ENCODE measurements at regions not wholly inside any gene's neighbourhood (a gene's known extent, or its start where the extent isn't known, plus 50 kb on each side); places are given as distances from the start of the nearest gene placed in this dataset.

- H3K27me3 Mint-ChIP-seq (ENCODE audit: low read depth) = no peaks in the 10 kb centered on the region
- DNase-seq (ENCODE audit: low spot score) = no peak
- CTCF ChIA-PET = no interaction called here
- POLR2A ChIA-PET = no interaction called here
- no peak overlapping the region for H3K27ac Mint-ChIP-seq
- TF ChIP-seq TCF7 (CRISPR knock-in tag; IDR thresholded peaks at IDR 0.05; ENCODE audit: low read depth) (no peak), E2F4 (CRISPR knock-in tag; IDR thresholded peaks at IDR 0.05; ENCODE audit: borderline replicate concordance, low read depth) (no peak), GABPB1 (CRISPR knock-in tag; IDR thresholded peaks at IDR 0.05) (no peak)
- no peak overlapping the region for H3K4me3 Mint-ChIP-seq
- ATAC-seq = no peak
- no peaks in the 10 kb centered on the region for H3K36me3 Mint-ChIP-seq
- H3K4me1 Mint-ChIP-seq = peaks cover 4% of the 10 kb centered on the region; the same call in 1 of the 2 replicates
- H3K9me3 Mint-ChIP-seq = 0 out of 2 replicates have a peak, but pooled peaks cover 2% of the 10 kb centered on the region
These were observed 419.4 kb downstream of the ISL1 start for GRCh38 chr5:51802551-51803184.

GRCh38 chr5:51806677-51807076 is 423.4 kb downstream of the ISL1 start:
- H3K4me3 Mint-ChIP-seq = no peak overlapping the region
- ATAC-seq (no peak), DNase-seq (ENCODE audit: low spot score) (no peak)
- H3K27me3 Mint-ChIP-seq (ENCODE audit: low read depth) = no peaks in the 10 kb centered on the region
- ChIA-PET POLR2A (no interaction called here), CTCF (no interaction called here)
- no peaks in the 10 kb centered on the region for H3K36me3 Mint-ChIP-seq
- no peak overlapping the region for H3K27ac Mint-ChIP-seq
- H3K9me3 Mint-ChIP-seq = no peaks in the 10 kb centered on the region
- peaks cover 6% of the 10 kb centered on the region for H3K4me1 Mint-ChIP-seq
- TF ChIP-seq ZNF671 (CRISPR knock-in tag; IDR thresholded peaks at IDR 0.05) = no peak
- no peak for TF ChIP-seq NR3C1 (CRISPR knock-in tag; conservative IDR thresholded peaks at IDR 0.05; ENCODE audit: low read depth)
- no peak for TF ChIP-seq HMGA2 (CRISPR knock-in tag; IDR thresholded peaks at IDR 0.05)
- no peak for TF ChIP-seq MLX (CRISPR knock-in tag; IDR thresholded peaks at IDR 0.05)
- no peak for TF ChIP-seq NR2C2 (CRISPR knock-in tag; IDR thresholded peaks at IDR 0.05)
- TF ChIP-seq USF2 (CRISPR knock-in tag; IDR thresholded peaks at IDR 0.05) = no peak
- TF ChIP-seq CREB1 (CRISPR knock-in tag; IDR thresholded peaks at IDR 0.05) = no peak
- no peak for TF ChIP-seq JUN (CRISPR knock-in tag; IDR thresholded peaks at IDR 0.05)
- TF ChIP-seq ZNF219 (CRISPR knock-in tag; IDR thresholded peaks at IDR 0.05; ENCODE audit: borderline replicate concordance) = no peak
- no peak for TF ChIP-seq GRHL2 (CRISPR knock-in tag; IDR thresholded peaks at IDR 0.05; ENCODE audit: insufficient replicate concordance, severe bottlenecking)
- TF ChIP-seq CBFB (CRISPR knock-in tag; IDR thresholded peaks at IDR 0.05; ENCODE audit: low read depth) = no peak
- no peak for TF ChIP-seq ZNF138 (CRISPR knock-in tag; conservative IDR thresholded peaks at IDR 0.05)
- TF ChIP-seq ZNF423 (CRISPR knock-in tag; IDR thresholded peaks at IDR 0.05) = no peak

- DNase-seq (ENCODE audit: low spot score) = no peak
- no peak for ATAC-seq
- ChIA-PET POLR2A (no interaction called here), CTCF (no interaction called here)
- Mint-ChIP-seq H3K4me3 (no peak overlapping the region), H3K9me3 (no peaks in the 10 kb centered on the region), H3K4me1 (peaks cover 14% of the 10 kb centered on the region), H3K27me3 (ENCODE audit: low read depth) (no peaks in the 10 kb centered on the region), H3K27ac (no peak overlapping the region), H3K36me3 (no peaks in the 10 kb centered on the region; the same call in 1 of the 2 replicates)
- TF ChIP-seq NR3C1 (CRISPR knock-in tag; conservative IDR thresholded peaks at IDR 0.05; ENCODE audit: low read depth) (no peak), NFYB (CRISPR knock-in tag; conservative IDR thresholded peaks at IDR 0.05; ENCODE audit: low read depth) (no peak), CREB1 (CRISPR knock-in tag; IDR thresholded peaks at IDR 0.05) (no peak), ZNF138 (CRISPR knock-in tag; conservative IDR thresholded peaks at IDR 0.05) (no peak), FOXJ3 (CRISPR knock-in tag; IDR thresholded peaks at IDR 0.05; ENCODE audit: borderline replicate concordance) (no peak), NR1H2 (CRISPR knock-in tag; IDR thresholded peaks at IDR 0.05) (no peak), CREM (CRISPR knock-in tag; IDR thresholded peaks at IDR 0.05) (no peak), OVOL2 (CRISPR knock-in tag; IDR thresholded peaks at IDR 0.05; ENCODE audit: borderline replicate concordance) (no peak), AR (CRISPR knock-in tag; IDR thresholded peaks at IDR 0.05) (no peak), E2F4 (CRISPR knock-in tag; IDR thresholded peaks at IDR 0.05; ENCODE audit: borderline replicate concordance, low read depth) (no peak), HMGXB4 (CRISPR knock-in tag; IDR thresholded peaks at IDR 0.05) (no peak), MYBL2 (CRISPR knock-in tag; IDR thresholded peaks at IDR 0.05) (no peak), TEAD1 (CRISPR knock-in tag; IDR thresholded peaks at IDR 0.05) (no peak), ZNF671 (CRISPR knock-in tag; IDR thresholded peaks at IDR 0.05) (no peak), ZNF423 (CRISPR knock-in tag; IDR thresholded peaks at IDR 0.05) (no peak)
These were observed 427.3 kb downstream of the ISL1 start for GRCh38 chr5:51810592-51810991.

Data from WTC11 (cell line).